KMS-11 (cell line): ENCODE measurements at regions not wholly inside any gene's neighbourhood (a gene's known extent, or its start where the extent isn't known, plus 50 kb on each side); places are given as distances from the start of the nearest gene placed in this dataset.
A peak's percentile ranks its signal among the peaks of the same experiment; 100 is the strongest.

Source experiments
- H2AFZ ChIP-seq: fragments of 200-600 bp; sonication (generic); 2 replicates; pipeline ENCODE4 v1.6.1; 2016; ENCODE audit warnings: antibody characterized with exemption, mixed run types, low read depth
- H3K27ac ChIP-seq: fragments of 200-600 bp; sonication (generic); 2 replicates; pipeline ENCODE4 v1.6.1; 2016; ENCODE audit warnings: mild to moderate bottlenecking, mixed run types
- H3K27me3 ChIP-seq: fragments of 200-600 bp; sonication (generic); 2 replicates; pipeline ENCODE4 v1.6.1; 2017; ENCODE audit warnings: mild to moderate bottlenecking, low read depth, mixed run types, moderate library complexity; ENCODE audit not compliant: insufficient read depth
- H3K36me3 ChIP-seq: fragments of 200-600 bp; sonication (generic); 2 replicates; pipeline ENCODE4 v1.6.1; 2017; ENCODE audit warnings: mild to moderate bottlenecking, mixed run types; ENCODE audit not compliant: insufficient read depth
- H3K4me1 ChIP-seq: fragments of 200-600 bp; sonication (generic); 2 replicates; pipeline ENCODE4 v1.6.1; 2016; ENCODE audit warnings: mild to moderate bottlenecking, low read depth, mixed run types; ENCODE audit not compliant: poor library complexity, severe bottlenecking
- H3K4me2 ChIP-seq: fragments of 200-600 bp; sonication (generic); 2 replicates; pipeline ENCODE4 v1.7.0; 2016; ENCODE audit warnings: mild to moderate bottlenecking, mixed run types
- H3K4me3 ChIP-seq: fragments of 200-600 bp; sonication (generic); IDR thresholded peaks from 2 replicates; pipeline ENCODE4 v1.6.1; 2017; ENCODE audit warnings: low read depth, low read length, mixed read lengths; ENCODE audit not compliant: insufficient read depth
- H3K79me2 ChIP-seq: fragments of 200-600 bp; sonication (generic); 2 replicates; pipeline ENCODE4 v1.6.1; 2016; ENCODE audit warnings: low read depth, mixed run types; ENCODE audit not compliant: insufficient read depth
- H3K9ac ChIP-seq: fragments of 200-600 bp; sonication (generic); 2 replicates; pipeline ENCODE4 v1.6.1; 2016; ENCODE audit warnings: mild to moderate bottlenecking, mixed run types
- H4K20me1 ChIP-seq: fragments of 200-600 bp; sonication (generic); 2 replicates; pipeline ENCODE4 v1.6.1; 2016; ENCODE audit warnings: mild to moderate bottlenecking, mixed run types; ENCODE audit not compliant: insufficient read depth
- CTCF ChIP-seq: fragments of 200-600 bp; sonication (generic); conservative IDR thresholded peaks from 2 replicates; pipeline ENCODE4 v1.6.1; 2017; ENCODE audit warnings: low read depth, mild to moderate bottlenecking, antibody characterized with exemption, low read length, moderate library complexity, mixed read lengths

- H3K36me3 ChIP-seq, result no peaks in the 10 kb centered on the region
- H3K27ac ChIP-seq, result peak overlapping the region; percentile 76
- peaks cover 48% of the 10 kb centered on the region for H3K79me2 ChIP-seq
- H2AFZ ChIP-seq, result peak overlapping the region; percentile 54; the same call in 1 of the 2 replicates
- H3K9ac ChIP-seq, result peak overlapping the region; percentile 92
- H3K4me3 ChIP-seq, result peak overlapping the region; percentile 26
- no peaks in the 10 kb centered on the region for H3K27me3 ChIP-seq
- H3K4me1 ChIP-seq, result peaks cover 21% of the 10 kb centered on the region
- H3K4me2 ChIP-seq, result peak overlapping the region; percentile 75
- H4K20me1 ChIP-seq, result no peaks in the 10 kb centered on the region
- no peak for TF ChIP-seq CTCF
Measured at GRCh38 chr6:140897804-140898573, 1234.7 kb upstream of the GJE1 start.

- no peaks in the 10 kb centered on the region for H4K20me1 ChIP-seq
- peak overlapping the region; percentile 75 for H3K4me2 ChIP-seq
- H3K36me3 ChIP-seq, result no peaks in the 10 kb centered on the region
- H2AFZ ChIP-seq, result peak overlapping the region; percentile 54; the same call in 1 of the 2 replicates
- peak overlapping the region; percentile 92 for H3K9ac ChIP-seq
- H3K27ac ChIP-seq, result peak overlapping the region; percentile 76
- peaks cover 54% of the 10 kb centered on the region for H3K79me2 ChIP-seq
- peak overlapping the region; percentile 26 for H3K4me3 ChIP-seq
- H3K4me1 ChIP-seq, result peaks cover 21% of the 10 kb centered on the region
- H3K27me3 ChIP-seq, result no peaks in the 10 kb centered on the region
- no peak for TF ChIP-seq CTCF
Measured at GRCh38 chr6:140897349-140897748, 1235.4 kb upstream of the GJE1 start.

GRCh38 chr6:140893432-140893831, 1239.3 kb upstream of the GJE1 start:
- no peak overlapping the region for H3K27ac ChIP-seq
- H4K20me1 ChIP-seq, result no peaks in the 10 kb centered on the region
- peaks cover 15% of the 10 kb centered on the region for H3K4me1 ChIP-seq
- H2AFZ ChIP-seq, result no peak overlapping the region
- no peak overlapping the region for H3K4me3 ChIP-seq
- no peaks in the 10 kb centered on the region for H3K27me3 ChIP-seq
- H3K4me2 ChIP-seq, result no peak overlapping the region
- peaks cover 65% of the 10 kb centered on the region for H3K79me2 ChIP-seq
- no peak for TF ChIP-seq CTCF
- H3K36me3 ChIP-seq, result no peaks in the 10 kb centered on the region
- H3K9ac ChIP-seq, result no peak overlapping the region

- H3K27me3 ChIP-seq, result no peaks in the 10 kb centered on the region
- H4K20me1 ChIP-seq, result no peaks in the 10 kb centered on the region; the same call in 1 of the 2 replicates
- no peaks in the 10 kb centered on the region for H3K4me1 ChIP-seq
- no peaks in the 10 kb centered on the region for H3K36me3 ChIP-seq
- H3K27ac ChIP-seq, result no peak overlapping the region
- no peak overlapping the region for H3K4me3 ChIP-seq
- H3K79me2 ChIP-seq, result no peaks in the 10 kb centered on the region; the same call in 1 of the 2 replicates
- no peak overlapping the region for H3K4me2 ChIP-seq
- no peak overlapping the region for H3K9ac ChIP-seq
- no peak for TF ChIP-seq CTCF
- no peak overlapping the region for H2AFZ ChIP-seq
Measured at GRCh38 chr6:140879946-140880345, 1252.8 kb upstream of the GJE1 start.
